Stimulated activated CD4-positive, alpha-beta T cell treated with anti-CD3 and anti-CD28 coated beads, TNF-alpha, amount 100 ng/mL, for 4 hours (primary cell): ENCODE measurements at regions not wholly inside any gene's neighbourhood (a gene's known extent, or its start where the extent isn't known, plus 50 kb on each side); places are given as distances from the start of the nearest gene placed in this dataset.

Source experiments
- DNase-seq, 3 experiments: peaks; one replicate each; pipeline ENCODE4 v3.0.0-alpha.2; 2020; ENCODE audit warnings: low read depth in 3 of 3

DNA sequence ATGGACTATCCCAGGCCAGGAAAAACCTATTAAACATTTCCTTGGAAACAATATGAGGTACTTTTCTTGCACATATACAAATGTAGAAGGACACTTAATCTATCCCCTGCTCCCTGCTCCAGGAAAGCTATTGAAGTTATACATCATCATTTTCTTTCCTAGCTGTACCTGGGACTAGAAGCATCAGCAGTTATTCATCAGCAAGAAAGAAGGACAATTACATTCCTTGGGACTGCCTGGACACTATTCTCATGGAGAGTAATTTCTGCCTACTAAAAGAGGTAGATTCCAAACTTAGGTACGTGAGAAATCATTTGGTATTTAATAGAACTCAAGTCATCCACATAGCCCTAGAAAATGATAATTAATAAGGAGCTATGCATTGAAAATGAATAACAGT, 51.0 kb upstream of the PICALM start:
- DNase-seq = no peak

DNA sequence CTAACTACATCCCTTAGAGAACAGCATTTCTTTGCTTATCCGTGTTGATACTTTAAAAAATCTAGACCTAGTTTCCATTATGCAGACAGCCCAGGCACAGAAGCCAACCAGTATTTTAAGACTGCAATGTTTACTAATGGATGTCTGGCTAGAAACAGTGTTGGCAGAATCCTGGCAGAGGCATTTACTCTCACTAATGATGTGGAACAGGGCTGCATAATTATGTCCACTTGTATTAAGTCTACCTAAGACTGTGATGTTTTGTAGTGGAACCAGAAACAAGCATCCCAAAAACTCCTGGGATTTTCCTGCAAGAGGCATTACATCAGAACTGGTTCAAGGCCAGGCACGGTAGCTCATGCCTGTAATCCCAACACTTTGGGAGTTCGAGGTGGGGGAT, 50.2 kb upstream of the PICALM start:
- no peak for DNase-seq
